Hepatocyte (in vitro differentiated cells): ENCODE measurements at regions not wholly inside any gene's neighbourhood (a gene's known extent, or its start where the extent isn't known, plus 50 kb on each side); places are given as distances from the start of the nearest gene placed in this dataset.

ENCODE experiments used
- CTCF ChIP-seq: fragments of 200-600 bp; sonication (generic); IDR thresholded peaks from 2 replicates; pipeline ENCODE4 v1.5.1; 2016; ENCODE audit warnings: antibody characterized with exemption, mild to moderate bottlenecking; ENCODE audit not compliant: poor library complexity
- EZH2phosphoT487 ChIP-seq: fragments of 200-600 bp; sonication (generic); IDR thresholded peaks from one replicate; pipeline ENCODE4 v1.6.1; 2018; ENCODE audit warnings: antibody characterized with exemption, mild to moderate bottlenecking, low read depth, moderate library complexity; ENCODE audit not compliant: unreplicated experiment, severe bottlenecking

GRCh38 chr4:163958751-163959150 is 464.3 kb downstream of the TMA16 start:
- TF ChIP-seq CTCF (no peak), EZH2phosphoT487 (no peak)
